Transverse colon (tissue), 4 donors: ENCODE measurements at regions not wholly inside any gene's neighbourhood (a gene's known extent, or its start where the extent isn't known, plus 50 kb on each side); places are given as distances from the start of the nearest gene placed in this dataset.

Source experiments
- DNase-seq: peaks from one replicate; pipeline ENCODE4 v3.0.0-alpha.2; 2019
- H3K27ac ChIP-seq, 4 donors: fragments of 200-600 bp; sonication (generic); 2 replicates each; pipeline ENCODE4 v1.5.1; 2016 to 2018; ENCODE audit warnings: inconsistent platforms in 4 of 4
- H3K27me3 ChIP-seq: fragments of 200-600 bp; sonication (generic); 2 replicates; pipeline ENCODE4 v1.5.1; 2017; ENCODE audit warnings: inconsistent platforms
- H3K36me3 ChIP-seq, 4 donors: fragments of 200-600 bp; sonication (generic); 2 replicates each; pipeline ENCODE4 v1.5.1; 2017 to 2019; ENCODE audit warnings: inconsistent platforms in 4 of 4
- H3K4me1 ChIP-seq, 4 donors: fragments of 200-600 bp; sonication (generic); 2 replicates each; pipeline ENCODE4 v1.5.1; 2017 to 2020; ENCODE audit warnings: inconsistent platforms in 4 of 4
- H3K4me3 ChIP-seq, 4 donors: fragments of 200-600 bp; sonication (generic); 1 replicate in 1 of 4; 2 replicates in 3 of 4; pipeline versions ENCODE4 v1.5.1 to v1.6.1; 2017 to 2019; ENCODE audit warnings: inconsistent platforms in 4 of 4
- H3K9me3 ChIP-seq, 2 donors: fragments of 200-600 bp; sonication (generic); 2 replicates each; pipeline ENCODE4 v1.5.1; 2017 to 2019; ENCODE audit warnings: inconsistent platforms in 2 of 2
- EP300 ChIP-seq: sonication (generic); formaldehyde crosslinking; IDR thresholded peaks from one replicate; pipeline ENCODE4 v1.6.1; 2017; ENCODE audit warnings: antibody characterized with exemption, low read depth
- POLR2A ChIP-seq: fragments of 450-650 bp; IDR thresholded peaks from one replicate; pipeline ENCODE4 v1.6.1; 2016; ENCODE audit warnings: antibody characterized with exemption, mild to moderate bottlenecking, moderate library complexity
- POLR2AphosphoS5 ChIP-seq, 3 donors: sonication (generic); formaldehyde crosslinking; IDR thresholded peaks; one replicate each; pipeline ENCODE4 v1.6.1; 2016; ENCODE audit warnings: antibody characterized with exemption in 3 of 3
- WGBS, 2 donors: methylation state at CpG; one replicate each; pipeline ENCODE4 v1.1.5; 2018; ENCODE audit warnings: low coverage in 1 of 2; 5-methylcytosine and 5-hydroxymethylcytosine counted together
- in situ Hi-C, 4 donors: fragments of 200-750 bp; cut with MboI; loops; one replicate each; pipeline versions ENCODE4 v1.15.0 to v1.15.1; 2017; ENCODE audit warnings: low sequenced_read_pairs in 3 of 4, low pct_ligation_motif_present in 1 of 4, low pct_unique_long_range_greater_than_20kb in 1 of 4
- intact Hi-C: fragments of 100-400 bp; cut with DNase I; formaldehyde crosslinking; loops from one replicate; pipeline ENCODE4 v1.15.1; 2023; ENCODE audit warnings: low total_unique reads
- small RNA-seq, 4 donors: library from RNA; depleted of rRNA; stranded (forward); fragments of <200 nt; gene quantifications; one replicate each; pipeline ENCODE3, GENCODE V24; 2016
- TF ChIP-seq, protein P1 (sequence below), 5 experiments: fragments of 200-600 bp in 3 of 5; fragments of 450-650 bp in 2 of 5; sonication (generic) in 3 of 5; IDR thresholded peaks; 1 replicate in 2 of 5; 2 replicates in 3 of 5; pipeline ENCODE4 v1.5.1; 2016 to 2017; ENCODE audit warnings: antibody characterized with exemption in 5 of 5, inconsistent platforms in 3 of 5, mild to moderate bottlenecking in 2 of 5, moderate library complexity in 1 of 5

DNA sequence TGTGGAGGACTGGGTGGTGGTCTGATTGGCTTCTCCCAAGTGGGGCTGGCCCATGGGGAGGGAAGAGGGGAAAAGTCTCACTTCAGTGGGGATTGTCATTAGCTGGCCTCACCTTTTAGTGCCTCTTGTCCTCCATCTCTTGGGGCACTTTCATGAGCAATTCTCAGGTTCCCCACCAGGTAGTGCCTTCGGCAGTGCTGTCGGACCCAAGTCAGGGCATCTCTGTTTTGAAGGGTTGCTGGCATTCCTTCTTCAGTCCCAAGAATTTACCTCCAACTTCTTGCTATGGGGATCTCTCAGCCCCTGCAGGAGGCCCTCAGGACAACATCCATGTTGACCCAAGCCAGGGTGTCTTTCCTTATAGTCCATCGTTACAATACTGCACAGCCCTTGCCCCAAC is 54.7 kb upstream of the F3 start:
- no peak for TF ChIP-seq EP300
- TF ChIP-seq POLR2A, result no peak
- TF ChIP-seq, protein P1, sequence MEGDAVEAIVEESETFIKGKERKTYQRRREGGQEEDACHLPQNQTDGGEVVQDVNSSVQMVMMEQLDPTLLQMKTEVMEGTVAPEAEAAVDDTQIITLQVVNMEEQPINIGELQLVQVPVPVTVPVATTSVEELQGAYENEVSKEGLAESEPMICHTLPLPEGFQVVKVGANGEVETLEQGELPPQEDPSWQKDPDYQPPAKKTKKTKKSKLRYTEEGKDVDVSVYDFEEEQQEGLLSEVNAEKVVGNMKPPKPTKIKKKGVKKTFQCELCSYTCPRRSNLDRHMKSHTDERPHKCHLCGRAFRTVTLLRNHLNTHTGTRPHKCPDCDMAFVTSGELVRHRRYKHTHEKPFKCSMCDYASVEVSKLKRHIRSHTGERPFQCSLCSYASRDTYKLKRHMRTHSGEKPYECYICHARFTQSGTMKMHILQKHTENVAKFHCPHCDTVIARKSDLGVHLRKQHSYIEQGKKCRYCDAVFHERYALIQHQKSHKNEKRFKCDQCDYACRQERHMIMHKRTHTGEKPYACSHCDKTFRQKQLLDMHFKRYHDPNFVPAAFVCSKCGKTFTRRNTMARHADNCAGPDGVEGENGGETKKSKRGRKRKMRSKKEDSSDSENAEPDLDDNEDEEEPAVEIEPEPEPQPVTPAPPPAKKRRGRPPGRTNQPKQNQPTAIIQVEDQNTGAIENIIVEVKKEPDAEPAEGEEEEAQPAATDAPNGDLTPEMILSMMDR (IDR thresholded peaks at IDR 0.05), result no peak
- no peak for TF ChIP-seq POLR2AphosphoS5 (IDR thresholded peaks at IDR 0.05)
- in situ Hi-C loops, result no loop called here
- peak overlapping the region in 1 of 4 donors; percentile 4 for H3K27ac ChIP-seq

DNA sequence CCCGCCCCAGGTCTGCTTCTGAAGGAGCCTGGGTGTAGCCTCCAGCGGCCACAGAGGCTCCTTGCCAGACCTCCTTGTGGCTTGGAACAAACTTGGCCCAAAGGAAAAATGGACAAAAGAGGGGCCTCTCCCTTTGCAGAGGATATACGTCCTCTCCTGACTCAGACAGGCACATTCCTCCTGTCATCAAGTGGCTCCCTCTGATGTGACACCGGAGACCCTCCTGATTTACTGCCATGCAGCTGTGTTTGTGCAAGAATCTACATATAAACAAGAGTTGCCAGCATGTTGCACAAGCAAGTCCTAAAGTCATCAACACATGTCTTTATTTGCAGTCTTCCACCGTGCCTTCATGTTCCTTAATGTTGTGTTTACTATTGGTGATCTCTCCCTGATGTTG is 54.1 kb upstream of the F3 start:
- in situ Hi-C loops, result no loop called here
- no peak for TF ChIP-seq EP300
- peak in 2 of 3 donors; percentile 23 to 47 for TF ChIP-seq POLR2AphosphoS5 (IDR thresholded peaks at IDR 0.05)
- no peaks in the 10 kb centered on the region for H3K27me3 ChIP-seq

More for the DNA sequence above, 54.7 kb upstream of the F3 start:
- Histone ChIP-seq H3K36me3 (no peaks in the 10 kb centered on the region), H3K4me3 (no peak overlapping the region), H3K4me1 (peaks cover 0 to 3% (median 0%) of the 10 kb centered on the region in 4 donors), H3K27me3 (no peaks in the 10 kb centered on the region), H3K9me3 (no peaks in the 10 kb centered on the region)
- WGBS, 2 donors, result 91% methylated on average over 3 of the region's 3 CpGs; no CpG with 5 or more reads in 1 of the 2 donors
- intact Hi-C loops, result no loop called here
- DNase-seq, result no peak

DNA sequence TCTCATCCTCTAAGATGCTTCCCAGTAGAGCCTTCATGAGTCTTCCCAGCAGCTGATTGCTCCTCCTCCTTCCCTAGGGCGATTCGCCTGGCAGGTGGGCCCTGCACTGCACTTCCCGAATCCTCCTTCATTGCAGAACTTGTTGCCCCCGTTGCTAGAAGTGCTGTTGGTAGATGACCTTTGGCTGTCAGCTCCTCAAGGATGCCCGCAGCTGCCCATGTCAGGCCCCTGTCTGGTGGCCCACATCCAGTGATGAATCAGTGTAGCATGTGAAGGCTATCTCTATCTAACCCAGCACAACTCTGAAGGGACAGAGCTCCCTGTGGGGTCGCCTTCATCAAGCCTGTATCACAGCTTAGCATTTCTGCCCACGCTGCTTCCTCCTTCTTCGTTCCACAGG is 52.1 kb upstream of the F3 start:
- no peaks in the 10 kb centered on the region for H3K9me3 ChIP-seq
- 80 to 81% methylated on average over 6 to 8 of the region's 8 CpGs for WGBS, 2 donors
- in situ Hi-C loops, result no loop called here
- H3K27ac ChIP-seq, result peak overlapping the region in 2 of 4 donors; percentile 18 to 25
- H3K4me3 ChIP-seq, result no peak overlapping the region
- H3K27me3 ChIP-seq, result no peaks in the 10 kb centered on the region
- TF ChIP-seq POLR2A (no peak), POLR2AphosphoS5 (IDR thresholded peaks at IDR 0.05) (no peak), EP300 (no peak)
- DNase-seq, result no peak
- peaks cover 0 to 4% (median 2%) of the 10 kb centered on the region in 4 donors for H3K4me1 ChIP-seq
- H3K36me3 ChIP-seq, result no peaks in the 10 kb centered on the region
- intact Hi-C loops, result no loop called here

More for the DNA sequence above, 54.1 kb upstream of the F3 start:
- intact Hi-C loops, result no loop called here
- no peaks in the 10 kb centered on the region for H3K9me3 ChIP-seq
- 50 to 62% methylated on average over 1 to 5 of the region's 5 CpGs for WGBS, 2 donors
- H3K27ac ChIP-seq, result no peak overlapping the region
- peaks cover 0 to 3% (median under 1%) of the 10 kb centered on the region in 4 donors for H3K4me1 ChIP-seq
- DNase-seq, result no peak
- no peak overlapping the region for H3K4me3 ChIP-seq
- H3K36me3 ChIP-seq, result no peaks in the 10 kb centered on the region

DNA sequence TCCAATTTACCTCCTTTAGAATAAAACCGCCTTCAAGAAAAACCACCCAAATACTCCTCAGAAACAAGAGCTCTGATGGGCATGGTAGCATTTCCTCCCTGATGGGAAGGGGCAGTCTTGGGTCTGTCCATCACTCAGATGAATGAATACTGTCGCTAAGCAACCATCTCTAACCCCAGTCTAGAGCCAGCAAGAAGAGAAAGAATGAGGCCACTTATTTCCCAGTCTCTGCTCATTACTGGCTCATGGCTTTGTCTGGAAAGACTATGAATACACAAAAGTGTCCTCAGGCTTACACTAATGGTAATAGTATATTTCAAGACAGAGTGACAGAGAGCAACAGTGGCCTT is 51.0 kb upstream of the F3 start:
- Histone ChIP-seq H3K27me3 (no peaks in the 10 kb centered on the region), H3K27ac (peak overlapping the region in 3 of 4 donors; percentile 2 to 22 (median 8)), H3K4me1 (peaks cover 0 to 8% (median 2%) of the 10 kb centered on the region in 4 donors), H3K4me3 (no peak overlapping the region), H3K9me3 (no peaks in the 10 kb centered on the region), H3K36me3 (no peaks in the 10 kb centered on the region)
- TF ChIP-seq, protein P1 (IDR thresholded peaks at IDR 0.05), result no peak
- TF ChIP-seq EP300, result no peak
- no peak for TF ChIP-seq POLR2A
- TF ChIP-seq POLR2AphosphoS5 (IDR thresholded peaks at IDR 0.05), result no peak
- no peak for DNase-seq
- intact Hi-C loops (no loop called here), in situ Hi-C loops (no loop called here)
- 83 to 93% methylated on average over 1 to 2 of the region's 2 CpGs for WGBS, 2 donors

DNA sequence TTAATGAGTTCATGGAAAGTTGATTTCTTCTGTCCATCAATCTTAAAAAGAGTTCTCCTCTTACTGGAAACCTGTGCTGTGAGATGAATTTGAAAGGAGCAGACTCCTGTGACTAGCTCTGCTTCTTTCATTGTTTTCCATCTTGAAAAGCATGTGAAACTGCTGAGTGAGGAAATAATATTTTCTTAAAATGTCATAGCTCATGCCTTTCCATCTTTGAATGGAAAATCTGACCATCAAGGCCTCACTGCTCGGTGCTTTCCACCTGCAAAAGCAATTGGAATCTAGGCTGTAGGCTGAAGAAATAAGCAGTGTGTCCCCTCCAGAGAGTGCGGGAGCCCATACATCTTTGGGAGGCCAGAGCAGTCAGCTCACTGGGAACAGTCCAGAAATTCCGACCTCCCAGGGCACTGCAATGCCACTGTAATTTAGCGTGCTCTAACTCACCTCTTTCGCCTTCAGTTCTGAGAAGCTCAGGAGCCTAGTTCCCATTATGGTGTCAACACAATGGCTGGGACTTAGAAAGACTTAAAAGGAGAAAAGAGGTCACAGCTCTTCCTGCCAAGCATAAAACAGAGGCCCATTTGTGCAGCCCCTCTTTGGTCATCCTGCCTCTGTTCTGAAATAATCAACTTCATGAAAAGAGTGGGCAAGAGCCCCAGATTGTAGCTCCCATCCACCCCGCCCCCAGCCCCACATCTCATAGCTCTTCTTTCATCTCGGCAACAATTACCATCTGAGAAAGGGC is 50.4 kb upstream of the F3 start:
- DNase-seq, result no peak
- Histone ChIP-seq H3K4me3 (no peak overlapping the region), H3K9me3 (no peaks in the 10 kb centered on the region), H3K36me3 (no peaks in the 10 kb centered on the region), H3K27me3 (no peaks in the 10 kb centered on the region), H3K4me1 (peaks cover 0 to 11% (median 2%) of the 10 kb centered on the region in 4 donors), H3K27ac (peak overlapping the region in 2 of 4 donors; percentile 8 to 10)
- in situ Hi-C loops (no loop called here), intact Hi-C loops (no loop called here)
- TF ChIP-seq POLR2A, result no peak
- no peak for TF ChIP-seq EP300
- TF ChIP-seq, protein P1 (IDR thresholded peaks at IDR 0.05), result no peak
- no peak for TF ChIP-seq POLR2AphosphoS5 (IDR thresholded peaks at IDR 0.05)
- 93 to 96% methylated on average over 6 to 7 of the region's 7 CpGs for WGBS, 2 donors

Small RNA genes in the stretch of these regions (small RNA-seq; reads per million reads assigned to genes)
- 0 reads per million in 4 donors for gene MIR378G
